IMR-90 (cell line): ENCODE measurements at regions not wholly inside any gene's neighbourhood (a gene's known extent, or its start where the extent isn't known, plus 50 kb on each side); places are given as distances from the start of the nearest gene placed in this dataset.

Experiments
- BHLHE40 ChIP-seq: fragments of 150-350 bp; IDR thresholded peaks from 2 replicates; pipeline ENCODE4 v1.6.1; 2016; ENCODE audit warnings: mild to moderate bottlenecking, low read depth, low read length
- CEBPB ChIP-seq: IDR thresholded peaks from 2 replicates; pipeline ENCODE4 v1.6.1; 2012; ENCODE audit warnings: low read depth, low read length, improper control_type of control experiment
- CHD1 ChIP-seq: IDR thresholded peaks from 2 replicates; pipeline ENCODE4 v1.6.1; 2012; ENCODE audit warnings: low read depth, low read length, improper control_type of control experiment
- CTCF ChIP-seq: conservative IDR thresholded peaks from 2 replicates; pipeline ENCODE4 v1.5.1; 2012; ENCODE audit warnings: mild to moderate bottlenecking, low read depth, low read length, improper control_type of control experiment
- FOS ChIP-seq: fragments of 150-350 bp; IDR thresholded peaks from 2 replicates; pipeline ENCODE4 v1.6.1; 2016; ENCODE audit warnings: low read depth, low read length
- MAZ ChIP-seq: IDR thresholded peaks from 2 replicates; pipeline ENCODE4 v1.6.1; 2012; ENCODE audit warnings: low read depth, mild to moderate bottlenecking, low read length, improper control_type of control experiment, moderate library complexity, borderline replicate concordance
- MXI1 ChIP-seq: IDR thresholded peaks from 2 replicates; pipeline ENCODE4 v1.6.1; 2012; ENCODE audit warnings: low read depth, mild to moderate bottlenecking, low read length, moderate library complexity, borderline replicate concordance
- POLR2A ChIP-seq: IDR thresholded peaks from 2 replicates; pipeline ENCODE4 v1.6.1; 2012; ENCODE audit warnings: mild to moderate bottlenecking, low read depth, low read length
- RCOR1 ChIP-seq: IDR thresholded peaks from 2 replicates; pipeline ENCODE4 v1.6.1; 2012; ENCODE audit warnings: mild to moderate bottlenecking, low read length, improper control_type of control experiment; ENCODE audit not compliant: insufficient replicate concordance
- SMC3 ChIP-seq: fragments of 150-350 bp; IDR thresholded peaks from 2 replicates; pipeline ENCODE4 v1.6.1; 2016; ENCODE audit warnings: low read depth, mild to moderate bottlenecking, antibody characterized with exemption, low read length, moderate library complexity
- USF2 ChIP-seq: fragments of 150-350 bp; IDR thresholded peaks from 2 replicates; pipeline ENCODE4 v1.6.1; 2017; ENCODE audit warnings: mild to moderate bottlenecking, antibody characterized with exemption, low read length, low read depth

- TF ChIP-seq CTCF (no peak), POLR2A (no peak), SMC3 (no peak), MAZ (no peak), CEBPB (no peak), USF2 (no peak), BHLHE40 (no peak), FOS (no peak), CHD1 (no peak), RCOR1 (no peak), MXI1 (no peak)
Measured at GRCh38 chr4:163611182-163611581, 116.7 kb downstream of the TMA16 start.
